DND-41 (cell line): ENCODE measurements at regions not wholly inside any gene's neighbourhood (a gene's known extent, or its start where the extent isn't known, plus 50 kb on each side); places are given as distances from the start of the nearest gene placed in this dataset.

Experiments used
- EZH2 ChIP-seq: IDR thresholded peaks from 3 replicates; pipeline ENCODE4 v1.6.1; 2012; ENCODE audit warnings: borderline replicate concordance, low read depth, mild to moderate bottlenecking, moderate library complexity, low read length, inconsistent platforms; ENCODE audit not compliant: severe bottlenecking
- TF ChIP-seq, protein P1 (sequence below): IDR thresholded peaks from 2 replicates; pipeline ENCODE4 v1.5.1; 2012; ENCODE audit warnings: borderline replicate concordance, low read length, moderate library complexity, mild to moderate bottlenecking; ENCODE audit not compliant: poor library complexity, severe bottlenecking; ENCODE audit errors: extremely low read depth

DNA sequence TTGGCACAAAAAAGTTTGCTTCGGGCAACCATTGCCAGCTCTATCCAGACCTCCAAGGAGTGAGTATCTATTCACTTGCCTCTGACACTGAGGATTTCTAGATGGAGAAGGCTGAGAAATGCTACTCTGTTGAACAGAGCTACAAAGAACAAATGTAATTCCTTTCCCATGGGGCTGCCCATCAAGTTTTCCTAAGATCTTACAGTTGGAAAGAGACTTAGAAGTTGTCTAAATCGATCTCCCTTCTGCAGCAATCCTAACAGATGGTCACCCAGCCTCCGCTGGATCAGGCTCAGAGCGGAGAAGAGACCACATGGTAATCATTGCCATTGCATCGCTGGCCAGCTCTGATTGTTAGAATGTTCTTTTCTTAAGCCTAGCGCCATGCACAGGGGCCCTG lies 110.1 kb upstream of the BCL2L14 start:
- TF ChIP-seq, protein P1, sequence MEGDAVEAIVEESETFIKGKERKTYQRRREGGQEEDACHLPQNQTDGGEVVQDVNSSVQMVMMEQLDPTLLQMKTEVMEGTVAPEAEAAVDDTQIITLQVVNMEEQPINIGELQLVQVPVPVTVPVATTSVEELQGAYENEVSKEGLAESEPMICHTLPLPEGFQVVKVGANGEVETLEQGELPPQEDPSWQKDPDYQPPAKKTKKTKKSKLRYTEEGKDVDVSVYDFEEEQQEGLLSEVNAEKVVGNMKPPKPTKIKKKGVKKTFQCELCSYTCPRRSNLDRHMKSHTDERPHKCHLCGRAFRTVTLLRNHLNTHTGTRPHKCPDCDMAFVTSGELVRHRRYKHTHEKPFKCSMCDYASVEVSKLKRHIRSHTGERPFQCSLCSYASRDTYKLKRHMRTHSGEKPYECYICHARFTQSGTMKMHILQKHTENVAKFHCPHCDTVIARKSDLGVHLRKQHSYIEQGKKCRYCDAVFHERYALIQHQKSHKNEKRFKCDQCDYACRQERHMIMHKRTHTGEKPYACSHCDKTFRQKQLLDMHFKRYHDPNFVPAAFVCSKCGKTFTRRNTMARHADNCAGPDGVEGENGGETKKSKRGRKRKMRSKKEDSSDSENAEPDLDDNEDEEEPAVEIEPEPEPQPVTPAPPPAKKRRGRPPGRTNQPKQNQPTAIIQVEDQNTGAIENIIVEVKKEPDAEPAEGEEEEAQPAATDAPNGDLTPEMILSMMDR, result no peak
- TF ChIP-seq EZH2, result no peak
